Non-pigmented ciliary epithelial cell (primary cell): ENCODE measurements at regions not wholly inside any gene's neighbourhood (a gene's known extent, or its start where the extent isn't known, plus 50 kb on each side); places are given as distances from the start of the nearest gene placed in this dataset.

Source experiments
- DNase-seq: peaks from one replicate; pipeline ENCODE4 v3.0.0-alpha.2; 2010; ENCODE audit warnings: low read depth

DNA sequence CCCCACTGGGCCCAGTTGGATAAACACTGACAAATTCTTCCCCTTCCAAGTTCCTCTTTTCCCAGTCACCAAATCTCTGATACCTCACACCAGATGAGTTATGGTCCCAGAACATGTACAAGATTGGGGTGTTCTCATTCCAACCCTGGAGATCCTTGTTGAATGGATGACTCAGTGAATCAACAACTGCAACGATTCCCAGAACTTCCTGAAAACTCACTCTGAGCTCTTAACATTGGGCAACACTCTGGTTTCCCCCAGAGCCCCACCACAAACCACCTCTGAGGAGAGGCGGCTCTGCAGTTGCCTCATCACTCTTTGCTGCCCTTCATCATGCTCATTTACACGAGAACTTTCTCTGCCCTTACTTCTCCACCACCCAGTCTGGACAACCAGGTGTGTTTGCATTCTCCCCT is 115.2 kb downstream of the MRPL14 start:
- DNase-seq = peak; percentile 76

DNA sequence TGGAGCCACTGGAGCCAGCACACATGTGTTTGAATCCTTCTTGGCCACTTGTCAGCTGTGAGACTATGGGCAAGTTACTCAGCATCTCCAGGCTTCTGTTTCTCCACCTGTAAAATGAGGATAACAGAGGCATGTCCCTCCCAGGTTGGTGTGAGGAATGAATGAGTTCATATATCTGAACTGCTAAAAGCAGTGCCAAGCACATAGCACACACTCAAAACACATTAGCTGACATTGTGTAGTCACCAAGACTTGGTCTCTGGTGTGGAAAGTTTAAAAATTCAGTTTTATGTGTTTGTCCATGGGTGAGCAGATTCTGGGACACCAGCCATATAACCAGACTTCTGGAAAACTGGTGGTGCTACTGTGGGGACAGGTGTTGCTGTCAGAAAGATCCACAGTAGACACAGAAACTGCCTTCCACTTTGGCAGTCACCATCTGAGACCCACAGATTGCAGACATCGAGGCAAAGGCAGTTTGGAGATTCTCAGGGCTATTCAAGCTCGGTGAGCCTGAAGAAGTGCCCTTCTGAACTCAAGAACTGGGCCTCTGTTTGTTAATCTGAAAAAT is 115.8 kb downstream of the MRPL14 start:
- no peak for DNase-seq

GRCh38 chr6:44010411-44011349 is 116.6 kb downstream of the MRPL14 start:
- DNase-seq = peak; percentile 79

GRCh38 chr6:44009425-44010321 is 117.6 kb downstream of the MRPL14 start:
- DNase-seq = no peak

GRCh38 chr6:44008821-44009370 is 118.4 kb downstream of the MRPL14 start:
- DNase-seq = no peak

GRCh38 chr6:44007818-44008621 is 119.2 kb downstream of the MRPL14 start:
- no peak for DNase-seq

- no peak for DNase-seq
Measured at GRCh38 chr6:44006872-44007303, 120.4 kb downstream of the MRPL14 start.

DNA sequence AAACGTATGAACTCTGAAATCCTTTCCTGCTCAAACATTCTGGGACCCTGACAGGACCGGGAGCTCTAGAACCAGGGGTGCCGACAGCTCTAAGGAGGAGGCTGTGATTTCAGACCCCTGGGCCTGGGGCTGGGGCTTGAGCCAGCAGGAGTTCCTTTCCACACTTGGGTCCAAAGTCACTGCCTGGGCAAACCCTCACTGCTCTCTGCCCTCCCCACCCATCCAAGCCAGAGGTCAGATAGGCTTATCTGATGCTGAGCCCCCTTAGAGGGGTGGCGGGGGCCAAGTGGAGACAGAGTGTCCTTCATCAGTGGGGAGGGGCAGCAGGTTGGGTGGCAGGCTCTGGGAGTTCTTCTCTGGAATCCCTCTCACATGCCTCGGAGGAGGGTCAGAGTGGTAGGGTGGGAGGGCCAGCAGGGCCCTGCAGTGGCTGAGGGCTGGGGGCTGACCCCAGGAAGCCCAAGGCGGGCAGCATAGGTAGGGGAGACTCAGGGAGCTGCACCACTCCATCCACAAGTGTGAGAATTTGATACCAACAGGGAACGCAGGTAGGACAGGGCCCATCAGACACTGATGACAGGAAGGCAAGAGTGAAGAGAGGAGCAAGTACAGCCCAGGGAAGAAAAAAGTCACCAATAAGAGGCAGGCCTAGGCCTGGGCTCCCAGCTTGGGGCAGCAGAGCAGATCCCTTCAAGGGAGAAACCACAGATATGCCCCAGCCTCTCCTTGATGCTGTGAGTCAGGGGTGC is 121.0 kb downstream of the MRPL14 start:
- DNase-seq = no peak

DNA sequence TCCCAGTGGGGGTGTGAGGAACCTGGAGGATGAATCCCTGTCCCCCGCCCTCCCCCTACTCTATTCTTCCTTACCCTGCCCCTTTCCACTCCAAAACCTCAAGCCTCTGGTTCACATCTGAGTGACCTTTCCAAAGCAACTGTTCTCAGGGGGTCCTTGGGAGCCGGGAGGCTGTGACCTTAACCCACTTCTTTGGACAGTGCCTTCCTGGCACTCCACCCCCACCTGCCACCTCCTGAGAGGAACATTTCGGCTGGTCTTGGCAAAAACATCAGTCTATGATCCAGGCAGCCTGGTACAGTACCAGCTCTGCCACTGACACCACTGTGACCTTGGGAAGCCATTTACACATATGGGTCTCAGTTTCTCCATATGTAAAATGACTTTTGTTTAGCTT is 121.7 kb downstream of the MRPL14 start:
- DNase-seq = no peak

- DNase-seq = no peak
Measured at GRCh38 chr6:44004625-44005506, 122.4 kb downstream of the MRPL14 start.

DNA sequence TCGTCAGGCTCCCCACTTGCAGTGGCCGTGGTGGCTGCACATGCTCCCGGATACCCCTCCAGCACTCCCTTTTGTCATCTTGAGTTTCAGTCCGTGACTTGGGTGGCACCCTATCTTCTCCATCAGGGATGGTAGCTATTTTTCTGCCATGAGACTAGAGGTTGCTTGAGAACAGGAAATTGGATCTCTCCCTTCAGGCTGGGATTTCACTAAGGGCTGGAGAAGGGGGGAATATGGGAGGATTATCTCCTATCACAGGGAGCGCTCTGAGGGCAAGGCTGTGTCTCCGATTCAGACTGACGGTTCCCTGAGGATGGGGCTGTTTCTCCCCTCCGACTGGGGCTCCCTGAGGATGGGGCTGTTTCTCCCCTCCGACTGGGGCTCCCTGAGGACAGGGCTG is 123.1 kb downstream of the MRPL14 start:
- DNase-seq = no peak

DNA sequence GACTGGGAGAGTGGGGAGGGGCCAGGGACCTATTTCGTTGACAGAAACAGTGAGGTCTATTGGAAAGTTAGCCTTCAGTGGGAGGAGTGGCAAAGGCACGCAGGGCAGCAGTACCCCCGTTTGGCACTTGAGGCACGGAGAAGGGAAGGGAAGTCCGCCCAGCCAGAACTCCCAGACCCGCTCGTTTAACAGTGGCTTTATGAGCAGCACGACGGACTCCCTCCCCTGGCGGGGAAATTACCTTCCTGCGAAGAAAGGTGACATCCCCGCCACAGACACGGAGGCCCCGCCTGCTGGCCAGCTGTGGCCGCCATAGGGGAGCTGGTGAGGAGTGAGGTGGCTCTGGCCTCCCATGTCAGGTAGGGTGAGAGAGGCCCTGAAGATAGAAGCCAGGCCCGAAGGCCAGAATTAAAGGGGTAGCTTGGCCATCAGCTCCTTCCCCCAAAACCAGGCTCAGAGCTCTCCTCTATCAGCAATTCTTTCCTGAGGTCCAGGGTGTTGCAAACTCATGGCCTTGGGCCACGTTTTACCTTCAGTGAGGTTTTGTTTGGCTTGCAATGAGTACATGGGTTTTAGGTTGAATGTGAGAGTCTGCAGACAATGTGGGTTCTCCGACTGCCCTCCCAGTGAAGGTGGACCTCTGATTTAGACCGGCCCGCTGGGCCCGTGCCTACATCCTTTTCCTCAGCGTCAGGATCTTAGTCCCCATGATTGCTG is 123.7 kb downstream of the MRPL14 start:
- no peak for DNase-seq

GRCh38 chr6:44002593-44003344 is 124.5 kb downstream of the MRPL14 start:
- no peak for DNase-seq

- no peak for DNase-seq
Measured at GRCh38 chr6:44002067-44002592, 125.1 kb downstream of the MRPL14 start.

DNA sequence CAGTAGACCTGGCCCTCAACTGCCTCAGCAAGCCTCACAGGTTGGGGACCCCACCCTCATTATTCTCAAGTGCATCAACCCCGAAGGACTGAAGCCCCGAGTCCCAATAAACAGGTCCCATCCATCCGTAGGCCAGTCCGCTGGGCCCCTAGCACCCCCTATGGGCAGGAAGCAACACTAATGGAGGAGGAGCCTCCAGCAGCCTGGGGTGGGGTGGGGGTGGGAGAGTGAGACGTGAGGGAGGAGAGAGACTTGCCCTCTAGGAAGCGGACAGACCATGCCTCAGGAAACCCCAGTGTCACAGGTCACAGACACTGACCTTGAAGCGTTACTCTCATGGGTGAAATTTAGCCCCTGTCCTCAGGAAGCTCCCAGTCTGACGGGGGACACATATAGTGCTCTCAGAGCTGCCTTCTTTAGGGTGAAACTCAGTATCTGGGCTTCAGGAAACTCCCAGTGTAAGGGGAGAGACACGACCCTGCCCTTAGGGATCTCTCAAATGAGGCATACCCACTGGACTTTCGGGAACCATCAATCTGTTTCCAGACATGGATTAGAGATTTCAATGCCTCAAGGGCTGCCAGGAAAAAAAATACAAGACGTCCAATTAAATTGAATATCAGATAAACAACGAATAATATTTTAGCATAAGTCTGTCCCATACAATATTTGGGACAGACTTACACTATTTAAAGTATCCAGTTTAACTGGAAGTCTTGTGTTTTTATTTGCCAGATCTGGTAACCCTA is 125.8 kb downstream of the MRPL14 start:
- no peak for DNase-seq

DNA sequence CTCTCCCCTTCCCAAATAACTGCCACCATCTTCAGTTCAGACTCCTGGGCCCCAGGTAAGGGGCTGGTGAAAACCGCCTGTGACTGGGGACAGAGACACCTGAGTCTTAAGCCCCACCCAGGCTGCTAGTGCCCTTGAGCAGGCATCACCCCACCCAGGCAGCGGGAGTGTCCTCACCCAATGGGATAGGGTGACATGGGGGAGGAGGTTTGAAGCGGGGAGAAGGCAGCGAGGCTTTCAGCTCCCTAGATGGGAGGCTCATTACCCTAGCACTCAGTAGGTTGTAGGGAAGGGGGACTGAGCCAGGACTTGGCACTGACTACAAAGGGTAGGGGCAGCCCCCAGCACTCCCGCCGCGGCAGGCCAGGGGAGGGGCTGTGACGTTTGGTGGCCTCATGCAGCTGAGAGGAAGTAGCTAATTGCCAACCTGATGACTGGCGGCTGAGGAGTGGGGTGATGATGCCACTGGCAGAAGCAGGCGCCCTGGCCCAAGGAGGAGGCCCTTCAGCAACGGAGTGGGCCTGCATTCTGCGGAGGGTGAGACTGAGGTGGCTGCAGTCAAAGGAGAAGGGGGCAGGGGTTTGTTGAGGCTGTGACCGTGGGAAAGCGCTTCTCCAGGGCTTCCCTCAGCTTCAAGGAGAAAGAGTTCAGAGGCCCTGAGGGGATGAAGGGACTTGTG is 126.9 kb downstream of the MRPL14 start:
- no peak for DNase-seq

- DNase-seq = no peak
Measured at GRCh38 chr6:43999628-44000027, 127.6 kb downstream of the MRPL14 start.
